Inferior parietal cortex (tissue), 1 donor: ENCODE measurements at regions not wholly inside any gene's neighbourhood (a gene's known extent, or its start where the extent isn't known, plus 50 kb on each side); places are given as distances from the start of the nearest gene placed in this dataset.
"Not testable (repeated sequence)": the region's sequence is repeated elsewhere in the genome, so short reads cannot be mapped to it uniquely, and the experiment has no call there.

Experiments
- DNase-seq: peaks from one replicate; pipeline ENCODE4 v3.0.0-alpha.2; 2016; ENCODE audit errors: extremely low spot score

DNA sequence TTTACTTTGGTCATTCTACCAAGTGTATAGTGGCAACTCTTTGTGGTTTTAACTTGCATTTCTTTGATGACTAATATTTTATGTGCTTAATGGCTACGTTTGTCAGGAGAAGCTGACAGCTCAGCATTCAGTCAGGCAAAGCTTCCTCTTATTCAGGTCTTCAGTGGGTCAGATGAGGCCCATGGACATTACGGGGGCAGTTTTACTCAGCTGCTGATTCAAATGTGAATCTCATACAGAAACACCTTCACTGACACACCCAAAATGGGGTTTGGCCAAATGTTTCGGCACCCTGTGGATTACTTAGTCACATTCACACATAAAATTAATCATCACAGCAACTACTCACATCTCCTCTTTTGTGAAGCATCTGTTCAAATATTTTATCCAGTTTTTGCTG, 104.9 kb upstream of the PLD5 start:
- DNase-seq = no peak

DNA sequence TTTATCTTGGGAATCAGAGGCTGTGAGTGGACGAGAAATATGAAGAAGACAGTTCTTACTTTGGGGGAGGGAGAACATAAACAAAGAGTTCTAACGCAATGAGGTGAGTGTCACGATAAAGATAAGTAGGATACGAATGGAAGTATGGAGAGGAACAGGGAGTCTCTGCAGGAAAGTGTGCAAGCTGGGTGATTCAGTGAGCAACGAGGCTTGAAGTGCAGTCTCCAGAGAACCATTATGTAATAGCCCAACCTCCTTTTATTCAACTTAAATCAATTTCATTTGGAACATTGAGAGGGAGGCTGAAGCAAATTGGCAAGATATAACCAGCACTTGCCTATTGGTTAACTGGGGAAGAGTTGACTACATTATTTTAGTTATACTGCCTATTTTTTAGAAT, 99.3 kb upstream of the PLD5 start:
- DNase-seq = no peak

DNA sequence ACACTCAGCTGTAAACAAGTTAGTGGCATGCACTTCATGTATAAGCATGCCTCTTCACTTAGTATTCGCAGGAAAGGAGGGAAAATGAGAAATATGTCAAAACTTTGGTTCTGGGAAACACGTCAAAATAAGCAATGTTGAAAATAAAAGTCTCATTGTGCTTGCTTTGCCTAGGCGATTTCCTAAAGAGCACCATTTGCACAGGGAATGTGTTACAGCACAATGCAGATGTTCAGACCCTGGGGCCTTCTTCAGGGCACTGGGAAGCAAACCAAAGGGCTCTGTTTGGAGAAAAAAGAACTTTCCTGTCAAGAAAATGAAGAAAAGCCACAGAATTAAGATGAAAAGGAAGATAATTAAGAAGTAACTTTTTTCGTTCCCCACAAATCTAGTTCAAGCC, 98.6 kb upstream of the PLD5 start:
- DNase-seq = no peak

DNA sequence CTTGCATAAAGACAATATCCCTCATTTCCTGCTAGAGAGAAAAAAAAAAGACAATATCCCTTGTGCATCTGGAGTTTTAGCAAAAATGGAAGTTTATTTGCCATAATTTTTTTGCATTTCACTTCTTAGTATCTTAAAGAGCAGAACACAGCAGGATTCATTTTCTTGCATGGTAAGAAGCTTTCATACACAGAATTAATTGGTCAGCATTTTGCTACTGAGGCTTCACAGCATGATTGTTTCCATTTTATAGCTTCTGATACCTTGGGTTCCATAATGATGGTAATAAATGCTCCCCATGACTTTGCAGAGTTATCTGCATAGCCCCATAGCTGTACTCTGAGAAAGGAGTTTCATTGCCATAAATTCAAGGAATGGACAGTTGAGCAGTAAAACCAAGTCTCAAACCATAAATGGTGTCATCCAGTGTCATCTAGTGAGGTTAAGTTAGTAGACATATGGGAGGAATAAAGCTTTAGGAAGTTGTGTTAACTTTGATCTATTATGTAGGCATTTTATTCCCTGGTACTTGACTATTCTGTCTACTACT, 88.8 kb upstream of the PLD5 start:
- DNase-seq = no peak

DNA sequence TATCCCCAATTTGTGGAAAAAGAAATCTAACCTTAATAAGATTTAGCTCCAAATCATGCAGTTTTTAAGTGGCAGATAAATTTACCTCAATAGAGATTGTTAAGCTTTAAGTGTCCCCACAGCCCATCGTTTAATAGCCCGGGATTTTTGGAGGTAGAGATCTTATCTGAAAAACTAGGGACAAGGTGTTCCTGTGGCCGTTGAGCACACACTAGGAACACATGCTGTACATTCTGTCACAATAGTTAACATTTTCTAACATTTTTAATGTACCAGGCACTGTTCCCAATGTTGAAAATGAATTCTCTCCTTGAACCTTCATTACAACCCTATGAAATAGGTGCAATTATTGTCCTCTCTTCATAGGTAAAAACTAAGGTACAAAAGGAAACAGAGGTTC, 85.7 kb upstream of the PLD5 start:
- DNase-seq = no peak

DNA sequence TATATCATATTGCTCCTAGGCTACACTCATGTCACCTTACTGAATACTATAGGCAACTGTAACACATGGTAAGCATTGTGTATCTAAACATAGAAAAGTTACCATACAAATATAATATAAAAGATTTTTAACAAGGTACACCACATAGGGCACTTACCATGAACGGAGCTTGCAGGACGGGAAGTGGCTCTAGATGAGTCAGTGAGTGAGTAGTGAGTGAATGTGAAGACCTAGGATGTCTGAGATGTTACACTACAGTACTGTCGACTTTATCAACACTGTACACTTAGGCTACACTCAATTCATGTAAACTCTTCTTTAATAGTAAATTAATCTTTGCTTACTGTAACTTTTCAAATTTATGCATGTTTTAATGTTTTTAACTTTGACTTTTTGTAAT, 81.0 kb upstream of the PLD5 start:
- no peak for DNase-seq

DNA sequence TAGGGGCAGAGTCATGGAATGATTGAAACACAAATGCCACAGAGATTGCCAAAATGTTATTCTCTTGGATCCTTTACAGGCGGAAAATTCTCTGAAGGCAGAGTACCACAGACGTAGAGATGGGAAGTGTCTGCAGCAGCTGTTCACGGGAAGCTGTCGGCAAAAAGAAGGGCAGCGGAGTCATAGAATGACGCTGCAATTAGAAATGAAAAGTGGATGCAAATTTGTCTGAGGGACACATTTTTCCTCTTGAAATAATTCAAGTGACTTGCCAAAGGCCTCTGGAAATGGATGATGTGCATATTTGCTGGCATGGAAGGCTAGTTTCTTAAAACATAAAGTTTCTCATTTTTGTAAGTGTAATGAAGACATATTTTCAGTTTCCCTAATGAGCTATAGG, 77.5 kb upstream of the PLD5 start:
- DNase-seq = no peak

DNA sequence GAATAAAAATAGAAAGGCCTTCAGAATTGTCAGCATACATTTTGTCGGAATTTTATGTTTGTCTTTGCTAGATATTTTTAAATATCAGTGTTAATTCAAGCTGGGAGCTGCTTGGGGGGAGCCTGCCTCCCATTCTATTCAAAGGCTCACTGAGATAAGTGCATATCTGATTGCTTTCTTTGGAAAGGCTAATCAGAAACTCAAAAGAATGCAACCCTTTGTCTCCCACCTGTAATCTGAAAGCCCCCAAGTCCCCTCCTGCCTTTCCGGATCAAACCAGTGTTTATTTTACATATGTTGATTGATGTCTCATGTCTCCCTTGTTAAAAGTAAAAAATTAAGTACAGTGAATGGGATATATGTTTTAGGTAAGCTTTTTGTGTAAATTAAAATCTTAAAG, 69.3 kb upstream of the PLD5 start:
- DNase-seq = not testable (repeated sequence)

DNA sequence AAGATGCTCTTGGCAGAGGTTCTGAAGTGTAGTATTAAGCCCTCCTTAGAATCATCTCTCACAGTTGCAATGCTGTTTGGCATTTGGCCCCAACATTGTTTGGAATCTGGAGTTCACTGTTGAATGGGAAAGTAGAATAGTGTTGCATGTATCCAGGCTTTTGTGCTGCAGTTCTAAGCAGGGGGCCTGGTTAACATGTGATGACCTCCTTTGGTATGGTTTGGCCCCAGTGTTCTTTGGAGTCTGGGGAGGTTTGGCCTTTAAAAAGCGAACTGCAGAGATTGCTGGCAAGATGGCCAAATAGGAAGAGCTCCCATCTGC, 61.8 kb upstream of the PLD5 start:
- no peak for DNase-seq

DNA sequence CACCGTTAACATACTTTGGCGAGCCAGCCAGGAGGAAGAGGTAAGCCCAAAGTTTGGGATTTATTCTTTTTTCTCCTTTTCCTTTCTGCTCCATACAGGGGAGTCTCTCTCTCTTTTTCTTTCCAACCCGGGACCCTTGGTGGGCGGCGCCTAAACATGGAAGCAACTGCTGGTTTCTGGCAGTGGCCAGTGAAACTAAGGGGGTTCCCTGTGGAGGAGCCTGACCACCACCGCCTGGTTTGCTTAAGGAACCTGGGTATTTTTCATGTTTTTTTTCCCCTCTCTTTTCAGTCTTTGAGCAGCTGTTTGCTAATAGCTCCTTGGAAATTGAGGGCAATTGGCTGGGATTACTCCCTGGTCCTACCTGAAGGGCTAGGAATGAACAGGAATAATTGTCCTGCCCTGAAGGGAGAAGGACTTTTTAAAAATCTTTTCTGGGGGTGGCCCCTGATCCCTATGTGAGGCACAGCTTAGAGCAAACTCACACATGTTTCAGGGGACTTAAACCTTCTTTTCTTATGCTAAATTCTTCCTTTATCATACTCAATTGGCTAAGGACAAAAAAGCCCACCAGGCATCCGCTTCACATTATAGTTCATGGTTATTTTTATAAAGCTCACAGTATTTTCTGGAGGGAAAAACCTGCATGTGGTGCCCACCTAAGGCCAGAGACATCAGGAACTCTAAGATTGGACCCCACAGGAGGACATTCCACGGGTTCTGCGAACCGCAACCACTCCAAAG, 61.3 kb upstream of the PLD5 start:
- no peak for DNase-seq

DNA sequence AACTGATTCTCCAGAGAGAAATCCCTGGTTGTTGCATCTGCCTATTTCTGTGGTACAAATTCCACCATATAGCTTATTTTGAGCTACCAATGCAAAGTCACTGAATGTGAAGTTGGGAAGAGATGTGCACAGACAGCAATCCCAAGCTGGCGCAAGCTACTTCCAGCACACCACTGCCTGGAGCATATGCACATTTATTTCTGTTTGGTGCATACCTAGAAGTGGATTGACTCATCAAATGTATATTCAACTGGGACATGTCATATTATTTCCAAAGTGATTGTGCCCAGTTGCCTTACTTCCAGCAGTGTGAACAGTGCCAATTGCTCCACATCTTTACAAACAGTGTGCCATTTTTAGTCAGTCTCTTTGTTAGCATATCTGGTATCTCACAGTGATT, 58.2 kb upstream of the PLD5 start:
- no peak for DNase-seq

DNA sequence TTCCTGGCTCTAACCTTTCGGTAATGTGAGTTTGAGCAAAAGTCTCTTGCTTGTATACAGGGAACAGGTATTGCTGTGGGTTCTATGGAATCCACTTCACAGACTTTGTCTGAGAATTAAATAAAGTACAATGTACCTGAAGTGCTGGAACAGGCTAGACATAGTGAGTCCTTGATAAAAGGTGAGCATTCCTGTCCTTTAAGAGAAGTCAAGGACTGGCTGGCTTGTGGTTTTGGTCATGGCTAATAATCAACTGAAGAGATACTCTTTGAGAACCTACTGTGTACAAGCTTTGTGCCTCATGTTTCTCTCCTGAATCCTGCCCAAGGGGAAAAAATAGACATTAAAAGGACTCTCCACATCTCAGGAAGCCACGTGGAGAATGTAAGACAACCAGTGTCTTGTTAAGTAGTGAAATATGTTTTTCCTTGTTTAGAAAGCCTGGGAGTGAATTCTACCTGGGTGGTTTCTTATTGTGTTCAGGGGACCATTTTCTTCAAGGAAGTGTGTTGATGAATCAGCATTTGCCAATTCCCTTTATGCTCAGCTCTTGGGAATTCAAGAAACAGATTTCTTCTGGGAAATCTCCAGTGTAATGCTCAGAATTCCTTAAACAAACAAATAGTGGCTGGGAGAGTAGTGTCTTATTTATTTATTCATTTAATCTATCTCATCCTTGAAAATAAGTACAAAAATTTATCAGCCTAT, 55.2 kb upstream of the PLD5 start:
- DNase-seq = no peak
